Endothelial cell of umbilical vein (primary cell): ENCODE measurements at regions not wholly inside any gene's neighbourhood (a gene's known extent, or its start where the extent isn't known, plus 50 kb on each side); places are given as distances from the start of the nearest gene placed in this dataset.

Experiments
- BruUV-seq: library from RNA; stranded (reverse); fragments of 400-500 nt; replicated peaks from 2 replicates; lab custom pipeline; 2021; lab: Mats Ljungman, UMichigan
- CTCF ChIA-PET: fragments of 300-600, 350-600 bp; sonication (Branson Sonifier 250); formaldehyde crosslinking; loops from one replicate; lab custom pipeline; 2021; ENCODE audit warnings: antibody characterized with exemption, inconsistent platforms; lab: Charles Lee
- POLR2A ChIA-PET: fragments of 300-600, 350-600 bp; sonication (Branson Sonifier 250); formaldehyde crosslinking; loops from one replicate; lab custom pipeline; 2021; ENCODE audit warnings: antibody characterized with exemption, inconsistent platforms; lab: Charles Lee
- DNase-seq: peaks from one replicate; pipeline ENCODE4 v3.0.0-alpha.2; 2011; ENCODE audit warnings: low read depth, low spot score
- FAIRE-seq: peaks from 2 replicates; lab custom pipeline; 2011; peaks lifted over from hg19 to GRCh38; lab: Jason Lieb, UNC
- H2AFZ ChIP-seq: 2 replicates; pipeline ENCODE4 v1.6.0; 2012; ENCODE audit warnings: low read depth, low read length, control low read depth, inconsistent platforms
- H3K27ac ChIP-seq: 2 replicates; pipeline ENCODE4 v1.5.1; 2011; ENCODE audit warnings: low read depth, mild to moderate bottlenecking, control low read depth, low read length, moderate library complexity; ENCODE audit not compliant: insufficient read depth
- H3K27me3 ChIP-seq, 2 experiments: 2 replicates each; pipeline versions ENCODE4 v1.6.0 to v1.6.1; 2011; ENCODE audit warnings: low read length in 2 of 2, mixed read lengths in 1 of 2; ENCODE audit not compliant: control insufficient read depth in 2 of 2, insufficient read depth in 2 of 2
- H3K36me3 ChIP-seq, 2 experiments: 2 replicates in 1 of 2; 3 replicates in 1 of 2; pipeline ENCODE4 v1.5.1; 2011; ENCODE audit warnings: low read length in 2 of 2, mild to moderate bottlenecking in 1 of 2, moderate library complexity in 1 of 2; ENCODE audit not compliant: control insufficient read depth in 2 of 2, insufficient read depth in 2 of 2; ENCODE audit errors: extremely low read depth in 1 of 2
- H3K4me1 ChIP-seq: 3 replicates; pipeline ENCODE4 v1.5.1; 2011; ENCODE audit warnings: mild to moderate bottlenecking, low read length; ENCODE audit not compliant: control insufficient read depth, insufficient read depth; ENCODE audit errors: extremely low read depth
- H3K4me2 ChIP-seq: 2 replicates; pipeline ENCODE4 v1.6.1; 2011; ENCODE audit warnings: low read length, control low read depth, mixed read lengths; ENCODE audit not compliant: insufficient read depth
- H3K4me3 ChIP-seq, 3 experiments: fragments of 200-600 bp in 1 of 3; sonication (generic), shearing (Covaris generic) in 1 of 3; replicated peaks in 1 of 3; 2 replicates each; pipeline ENCODE4 v1.5.1; 2011 to 2016; ENCODE audit warnings: control low read depth in 3 of 3, low read length in 3 of 3, mild to moderate bottlenecking in 2 of 3, inconsistent platforms in 1 of 3, low read depth in 1 of 3, moderate library complexity in 1 of 3; ENCODE audit not compliant: insufficient read depth in 1 of 3
- H3K79me2 ChIP-seq: 2 replicates; pipeline ENCODE4 v1.6.0; 2012; ENCODE audit warnings: low read length, inconsistent platforms; ENCODE audit not compliant: control insufficient read depth, insufficient read depth
- H3K9ac ChIP-seq: replicated peaks from 2 replicates; pipeline ENCODE3; 2011; ENCODE audit warnings: low read length, control low read depth; ENCODE audit not compliant: insufficient read depth; ENCODE audit errors: extremely low read depth
- H3K9me1 ChIP-seq: replicated peaks from 3 replicates; pipeline ENCODE4 v1.6.0; 2011; ENCODE audit warnings: mild to moderate bottlenecking, low read length; ENCODE audit not compliant: control insufficient read depth, insufficient read depth; ENCODE audit errors: extremely low read depth
- H3K9me3 ChIP-seq: replicated peaks from 2 replicates; pipeline ENCODE4 v1.5.1; 2012; ENCODE audit warnings: low read length, inconsistent platforms; ENCODE audit not compliant: control insufficient read depth, insufficient read depth
- H4K20me1 ChIP-seq: replicated peaks from 2 replicates; pipeline ENCODE3; 2011; ENCODE audit warnings: mild to moderate bottlenecking, low read length; ENCODE audit not compliant: control insufficient read depth, insufficient read depth; ENCODE audit errors: extremely low read depth
- EZH2 ChIP-seq: IDR thresholded peaks from 2 replicates; pipeline ENCODE4 v1.6.1; 2012; ENCODE audit warnings: borderline replicate concordance, low read depth, mild to moderate bottlenecking, moderate library complexity, low read length, inconsistent platforms; ENCODE audit not compliant: severe bottlenecking
- FOS ChIP-seq: IDR thresholded peaks from 2 replicates; pipeline ENCODE4 v1.6.1; 2011; ENCODE audit warnings: mild to moderate bottlenecking, low read length, moderate library complexity, borderline replicate concordance; ENCODE audit not compliant: insufficient read depth
- dilution Hi-C: fragments of 300-500 bp; cut with MboI; formaldehyde crosslinking; loops from one replicate; pipeline ENCODE4 v1.15.0; 2019; ENCODE audit warnings: low sequenced_read_pairs; ENCODE audit not compliant: extremely low pct_ligation_motif_present
- intact Hi-C: fragments of 100-400 bp; cut with micrococcal nuclease; formaldehyde crosslinking; loops from one replicate; pipeline ENCODE4 v1.10.0; 2022
- TF ChIP-seq, protein P1 (sequence below), 2 donors: IDR thresholded peaks; 1 replicate in 1 of 2; 2 replicates in 1 of 2; pipeline ENCODE4 v1.5.1; 2011; ENCODE audit warnings: low read length in 2 of 2, mild to moderate bottlenecking in 2 of 2, moderate library complexity in 2 of 2, control low read depth in 1 of 2, inconsistent platforms in 1 of 2, low read depth in 1 of 2; ENCODE audit not compliant: insufficient read depth in 1 of 2; ENCODE audit errors: extremely low read depth in 1 of 2

DNA sequence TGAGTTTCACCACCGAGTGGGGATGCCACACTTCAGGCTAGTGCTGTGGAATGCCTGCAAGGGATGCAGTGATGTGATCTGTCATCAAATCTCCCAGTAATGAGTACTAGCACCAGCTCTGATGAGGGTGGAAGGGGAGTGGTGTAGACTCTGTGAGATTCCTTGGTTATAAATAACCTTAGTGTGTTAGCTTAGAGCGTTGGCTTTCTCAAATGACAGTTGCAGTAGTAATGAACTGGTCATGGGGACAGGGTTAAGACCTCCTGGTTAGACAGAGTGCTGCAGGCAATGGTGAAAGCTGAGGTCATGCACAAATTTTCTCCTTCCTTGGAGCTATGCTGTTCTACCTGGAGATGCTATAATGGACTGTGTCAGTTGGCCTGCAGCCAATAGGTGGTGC is 1063.4 kb upstream of the CRIM1 start:
- dilution Hi-C loops = no loop called here

GRCh38 chr2:35281702-35282101 is 1073.9 kb upstream of the CRIM1 start:
- no peaks in the 10 kb centered on the region for H3K27me3 ChIP-seq
- no peak for FAIRE-seq
- H3K4me1 ChIP-seq = no peaks in the 10 kb centered on the region
- no peak overlapping the region for H3K4me3 ChIP-seq
- no peaks in the 10 kb centered on the region for H3K36me3 ChIP-seq
- no peak overlapping the region for H3K4me2 ChIP-seq
- no peaks in the 10 kb centered on the region for H3K9me1 ChIP-seq
- intact Hi-C loops = no loop called here
- H2AFZ ChIP-seq = no peak overlapping the region
- no peaks in the 10 kb centered on the region for H3K79me2 ChIP-seq
- ChIA-PET POLR2A (no interaction called here), CTCF (no interaction called here)
- H3K9me3 ChIP-seq = no peaks in the 10 kb centered on the region
- dilution Hi-C loops = no loop called here
- TF ChIP-seq FOS = no peak
- no peak for TF ChIP-seq EZH2
- TF ChIP-seq, protein P1, sequence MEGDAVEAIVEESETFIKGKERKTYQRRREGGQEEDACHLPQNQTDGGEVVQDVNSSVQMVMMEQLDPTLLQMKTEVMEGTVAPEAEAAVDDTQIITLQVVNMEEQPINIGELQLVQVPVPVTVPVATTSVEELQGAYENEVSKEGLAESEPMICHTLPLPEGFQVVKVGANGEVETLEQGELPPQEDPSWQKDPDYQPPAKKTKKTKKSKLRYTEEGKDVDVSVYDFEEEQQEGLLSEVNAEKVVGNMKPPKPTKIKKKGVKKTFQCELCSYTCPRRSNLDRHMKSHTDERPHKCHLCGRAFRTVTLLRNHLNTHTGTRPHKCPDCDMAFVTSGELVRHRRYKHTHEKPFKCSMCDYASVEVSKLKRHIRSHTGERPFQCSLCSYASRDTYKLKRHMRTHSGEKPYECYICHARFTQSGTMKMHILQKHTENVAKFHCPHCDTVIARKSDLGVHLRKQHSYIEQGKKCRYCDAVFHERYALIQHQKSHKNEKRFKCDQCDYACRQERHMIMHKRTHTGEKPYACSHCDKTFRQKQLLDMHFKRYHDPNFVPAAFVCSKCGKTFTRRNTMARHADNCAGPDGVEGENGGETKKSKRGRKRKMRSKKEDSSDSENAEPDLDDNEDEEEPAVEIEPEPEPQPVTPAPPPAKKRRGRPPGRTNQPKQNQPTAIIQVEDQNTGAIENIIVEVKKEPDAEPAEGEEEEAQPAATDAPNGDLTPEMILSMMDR (IDR thresholded peaks at IDR 0.05; ENCODE audit: extremely low read depth in 1 of 2, insufficient read depth in 1 of 2, low read depth in 1 of 2, low read length in 2 of 2) = no peak
- H3K9ac ChIP-seq = no peak overlapping the region
- BruUV-seq = no TSS peak
- DNase-seq = no peak
- H3K27ac ChIP-seq = no peak overlapping the region
- no peaks in the 10 kb centered on the region for H4K20me1 ChIP-seq

More for the DNA sequence above, 1063.4 kb upstream of the CRIM1 start:
- no peaks in the 10 kb centered on the region for H3K79me2 ChIP-seq
- DNase-seq (no peak), FAIRE-seq (no peak)
- POLR2A ChIA-PET = no interaction called here
- H3K4me3 ChIP-seq = no peak overlapping the region
- TF ChIP-seq, protein P1 (IDR thresholded peaks at IDR 0.05; ENCODE audit: extremely low read depth in 1 of 2, insufficient read depth in 1 of 2, low read depth in 1 of 2, low read length in 2 of 2) = no peak
- TF ChIP-seq FOS (no peak), EZH2 (no peak)
- intact Hi-C loops = no loop called here
- no peak overlapping the region for H3K9ac ChIP-seq
- H3K9me1 ChIP-seq = no peaks in the 10 kb centered on the region
- H3K4me2 ChIP-seq = no peak overlapping the region
- H3K36me3 ChIP-seq = no peaks in the 10 kb centered on the region
- no peaks in the 10 kb centered on the region for H3K4me1 ChIP-seq
- H2AFZ ChIP-seq = no peak overlapping the region
- H3K27ac ChIP-seq = no peak overlapping the region
- H3K27me3 ChIP-seq = no peaks in the 10 kb centered on the region
- H4K20me1 ChIP-seq = no peaks in the 10 kb centered on the region
- BruUV-seq = no TSS peak
- H3K9me3 ChIP-seq = no peaks in the 10 kb centered on the region
- CTCF ChIA-PET = no interaction called here
